NCI-H1436 (cell line): ENCODE measurements at regions not wholly inside any gene's neighbourhood (a gene's known extent, or its start where the extent isn't known, plus 50 kb on each side); places are given as distances from the start of the nearest gene placed in this dataset.
"Not testable (repeated sequence)": the region's sequence is repeated elsewhere in the genome, so short reads cannot be mapped to it uniquely, and the experiment has no call there.

Experiments
- DNase-seq: peaks from one replicate; lab custom pipeline; 2025; lab: John Stamatoyannopoulos, UW

- DNase-seq = no peak
Measured at GRCh38 chr4:72677265-72677664, 108.2 kb upstream of the ADAMTS3 start.

- DNase-seq = no peak
Measured at GRCh38 chr4:72671980-72672379, 103.0 kb upstream of the ADAMTS3 start.

- DNase-seq = no peak
Measured at GRCh38 chr4:72670521-72670920, 101.5 kb upstream of the ADAMTS3 start.

GRCh38 chr4:72666910-72667309 lies 97.9 kb upstream of the ADAMTS3 start:
- no peak for DNase-seq

GRCh38 chr4:72665171-72665968 lies 96.3 kb upstream of the ADAMTS3 start:
- DNase-seq = no peak

- no peak for DNase-seq
Measured at GRCh38 chr4:72663828-72664227, 94.8 kb upstream of the ADAMTS3 start.

GRCh38 chr4:72661830-72662229 lies 92.8 kb upstream of the ADAMTS3 start:
- DNase-seq = no peak

- DNase-seq = no peak
Measured at GRCh38 chr4:72641611-72642010, 72.6 kb upstream of the ADAMTS3 start.

GRCh38 chr4:72636866-72637265 lies 67.8 kb upstream of the ADAMTS3 start:
- not testable (repeated sequence) for DNase-seq

- not testable (repeated sequence) for DNase-seq
Measured at GRCh38 chr4:72635931-72636330, 66.9 kb upstream of the ADAMTS3 start.

GRCh38 chr4:72632253-72632652 lies 63.2 kb upstream of the ADAMTS3 start:
- not testable (repeated sequence) for DNase-seq

- DNase-seq = no peak
Measured at GRCh38 chr4:72631296-72631695, 62.3 kb upstream of the ADAMTS3 start.

- no peak for DNase-seq
Measured at GRCh38 chr4:72629540-72629939, 60.5 kb upstream of the ADAMTS3 start.

- no peak for DNase-seq
Measured at GRCh38 chr4:72627723-72628122, 58.7 kb upstream of the ADAMTS3 start.
